GM19035 (cell line): ENCODE measurements at regions not wholly inside any gene's neighbourhood (a gene's known extent, or its start where the extent isn't known, plus 50 kb on each side); places are given as distances from the start of the nearest gene placed in this dataset.

ENCODE experiments used
- ATAC-seq: cut with Tn5 transposase; IDR thresholded peaks from one replicate; pipeline ENCODE4 v1.9.1; 2021; ENCODE audit not compliant: unreplicated experiment

DNA sequence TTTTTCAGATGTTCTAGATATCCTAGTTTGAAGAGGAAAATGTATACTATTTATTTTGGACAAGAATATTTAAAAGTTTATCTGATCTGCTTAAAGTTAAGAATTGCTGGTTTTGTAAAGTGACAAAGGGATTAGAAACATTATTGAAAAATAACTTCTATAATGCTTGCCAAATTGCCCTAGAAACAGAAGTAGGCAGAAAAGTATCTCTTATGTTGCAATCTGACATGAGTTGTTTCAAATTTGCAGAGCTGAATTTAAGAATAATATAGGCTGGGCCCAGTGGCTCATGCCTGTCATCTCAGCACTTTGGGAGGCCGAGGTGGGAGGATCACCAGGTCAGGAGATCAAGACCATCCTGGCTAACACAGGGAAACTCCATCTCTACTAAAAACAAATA lies 777.1 kb downstream of the LIG4 start:
- no peak for ATAC-seq

GRCh38 chr13:107434347-107434746 lies 781.0 kb downstream of the LIG4 start:
- no peak for ATAC-seq

DNA sequence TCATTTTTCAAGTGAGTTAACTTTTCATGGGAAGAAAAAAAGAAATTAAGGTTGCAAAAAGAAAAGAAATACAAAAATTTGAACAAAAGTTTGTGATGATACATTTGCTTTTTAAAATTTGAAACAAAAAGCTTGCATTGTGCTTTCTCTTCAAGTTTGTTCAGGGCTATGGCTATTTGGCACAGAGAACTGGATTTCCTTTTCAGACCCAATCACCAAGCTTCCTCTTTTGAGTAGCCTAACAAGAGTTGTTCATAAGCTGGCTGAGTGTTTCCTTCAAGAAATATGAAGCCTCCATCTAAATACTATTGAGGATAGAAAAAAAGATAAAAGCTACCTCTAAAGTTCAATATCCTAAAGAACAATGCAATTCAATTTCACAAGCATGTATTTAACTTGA lies 787.8 kb downstream of the LIG4 start:
- no peak for ATAC-seq

GRCh38 chr13:107422421-107422820 lies 792.9 kb downstream of the LIG4 start:
- ATAC-seq = no peak

GRCh38 chr13:107421951-107422350 lies 793.4 kb downstream of the LIG4 start:
- ATAC-seq = no peak

- no peak for ATAC-seq
These were observed 794.3 kb downstream of the LIG4 start for GRCh38 chr13:107421028-107421427.

- no peak for ATAC-seq
These were observed 802.3 kb downstream of the LIG4 start for GRCh38 chr13:107413005-107413404.

DNA sequence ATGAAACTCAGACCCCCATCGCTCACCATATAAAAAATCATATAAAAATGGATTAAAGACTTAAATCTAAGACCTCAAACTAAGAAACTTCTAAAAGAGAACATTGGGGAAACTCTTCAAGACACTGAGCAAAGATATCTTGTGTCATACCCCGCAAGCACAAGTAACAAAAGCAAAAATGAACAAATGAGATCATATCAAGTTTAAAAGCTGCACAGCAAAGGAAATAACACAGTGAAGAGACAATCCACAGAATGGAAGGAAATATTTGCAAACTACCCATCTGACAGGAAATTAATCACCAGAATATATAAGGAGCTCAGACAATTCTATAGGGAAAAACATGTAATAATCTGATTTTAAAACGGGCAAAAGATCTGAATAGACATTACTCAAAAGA lies 808.3 kb downstream of the LIG4 start:
- no peak for ATAC-seq

DNA sequence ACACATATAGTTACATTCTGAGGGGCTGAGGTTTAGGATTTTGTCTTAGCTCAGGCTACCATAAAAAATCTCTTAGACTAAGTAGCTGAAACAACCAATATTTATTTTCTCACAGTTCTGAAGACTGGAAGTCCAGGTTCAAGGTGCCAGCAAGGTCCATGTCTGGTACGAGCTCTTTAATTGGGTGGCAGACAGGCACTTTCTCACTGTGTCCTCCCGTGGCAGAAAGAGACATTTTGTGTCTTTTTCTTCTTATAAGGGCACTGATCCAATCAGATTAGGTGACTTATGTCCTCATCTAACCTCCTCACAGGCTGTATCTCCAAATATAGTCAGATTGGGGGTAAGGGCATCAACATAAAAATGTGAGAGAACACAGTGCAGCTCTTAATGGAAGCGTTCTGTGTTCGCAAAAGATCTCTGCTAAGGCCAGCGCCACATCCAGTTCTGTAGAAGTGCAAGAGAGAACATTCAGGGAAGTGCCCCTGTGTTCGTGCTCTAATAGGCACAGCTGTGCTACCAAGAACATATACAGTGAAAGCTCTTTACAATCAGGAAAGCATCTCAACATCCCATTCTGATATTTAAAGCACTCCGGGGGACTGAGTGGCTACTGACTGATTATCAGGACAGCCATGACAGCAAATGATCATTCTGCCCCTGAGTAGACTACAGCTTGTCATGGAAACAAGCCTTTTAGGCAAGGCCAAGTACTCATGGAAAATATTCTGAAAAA lies 819.2 kb downstream of the LIG4 start:
- ATAC-seq = no peak

DNA sequence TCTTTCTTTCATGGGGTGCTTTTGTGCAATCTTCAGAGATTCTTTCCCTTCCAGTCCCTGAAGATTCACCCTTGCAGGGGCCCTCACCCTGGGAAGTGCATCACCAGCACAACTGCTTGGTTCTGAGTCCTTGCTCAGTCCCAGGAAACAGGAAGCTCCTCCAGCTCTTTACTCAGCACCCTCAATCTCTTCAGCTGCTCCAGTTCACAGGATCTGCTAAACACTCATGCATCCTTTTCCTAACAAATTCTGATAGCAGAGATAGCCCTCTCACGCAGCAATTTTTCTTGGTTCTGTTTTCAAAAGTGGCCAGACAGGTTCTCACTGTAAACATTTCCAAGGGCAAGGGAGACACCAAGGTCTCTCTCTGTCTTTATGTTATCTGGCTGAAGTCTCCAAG lies 823.1 kb downstream of the LIG4 start:
- no peak for ATAC-seq

GRCh38 chr13:107387525-107387924 lies 819.6 kb upstream of the ARGLU1 start:
- ATAC-seq = no peak

DNA sequence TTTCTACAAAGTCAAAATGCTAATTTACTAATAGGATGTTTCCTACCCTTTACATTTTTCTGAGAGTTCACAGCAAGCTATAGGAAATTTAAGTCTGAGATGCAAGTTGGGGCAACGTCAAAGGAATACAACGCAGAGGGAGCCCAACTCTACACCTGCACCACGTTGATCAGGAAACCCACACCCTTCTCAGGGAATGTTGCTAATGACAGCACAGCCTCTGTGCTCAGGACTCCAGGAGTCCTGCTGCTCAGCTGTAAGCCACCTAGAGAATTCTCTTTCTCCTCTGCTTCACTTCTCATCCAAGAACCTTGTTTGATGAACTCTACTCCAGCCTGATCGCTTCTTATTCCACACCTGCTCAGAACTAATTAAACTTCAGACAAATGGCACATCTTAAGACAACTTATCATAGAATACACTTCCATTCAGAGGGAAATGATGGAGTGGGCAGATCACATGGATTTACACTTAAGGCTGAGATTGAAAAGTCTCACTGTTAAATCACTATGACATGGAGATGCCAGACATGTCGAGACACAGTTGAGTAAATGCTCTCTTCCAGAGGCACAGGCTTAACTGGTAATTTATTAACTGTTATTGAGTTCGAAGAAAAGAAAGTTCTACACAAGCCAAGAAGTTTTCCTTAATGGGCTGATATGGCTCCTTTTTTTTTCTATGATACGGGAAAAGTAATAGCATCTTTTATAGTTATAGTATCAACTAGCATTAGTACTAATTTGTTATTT lies 811.6 kb upstream of the ARGLU1 start:
- ATAC-seq = no peak

- no peak for ATAC-seq
These were observed 808.6 kb upstream of the ARGLU1 start for GRCh38 chr13:107376341-107377125.

DNA sequence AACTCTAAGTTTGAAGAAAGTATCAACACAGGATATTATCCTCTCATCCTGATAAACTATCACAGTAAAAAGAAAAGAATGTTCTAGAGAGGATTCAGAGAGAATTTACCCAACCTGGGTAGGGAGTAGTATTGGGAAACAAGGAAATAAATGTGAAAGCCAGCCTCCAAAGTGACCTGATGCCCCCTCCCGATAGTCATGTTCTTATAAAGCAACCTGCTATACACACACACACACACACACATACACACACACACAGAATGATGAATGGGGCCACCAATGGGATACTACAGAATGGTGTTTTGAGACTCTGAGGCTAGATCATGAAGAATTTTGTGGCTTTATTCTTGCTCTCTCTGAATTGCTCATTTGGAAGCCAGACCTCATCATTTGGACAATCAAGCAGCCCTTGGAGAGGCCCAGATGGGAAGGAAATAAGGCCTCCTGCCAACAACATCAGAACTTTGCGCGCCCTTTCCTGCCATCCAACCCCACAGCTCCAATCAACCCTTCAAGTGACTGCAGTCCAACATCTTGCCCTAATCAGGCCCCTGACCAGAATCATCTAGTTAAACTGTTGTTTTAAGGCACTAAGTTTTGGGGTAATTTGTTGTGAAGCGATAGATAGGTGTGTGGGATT lies 807.9 kb upstream of the ARGLU1 start:
- ATAC-seq = no peak

DNA sequence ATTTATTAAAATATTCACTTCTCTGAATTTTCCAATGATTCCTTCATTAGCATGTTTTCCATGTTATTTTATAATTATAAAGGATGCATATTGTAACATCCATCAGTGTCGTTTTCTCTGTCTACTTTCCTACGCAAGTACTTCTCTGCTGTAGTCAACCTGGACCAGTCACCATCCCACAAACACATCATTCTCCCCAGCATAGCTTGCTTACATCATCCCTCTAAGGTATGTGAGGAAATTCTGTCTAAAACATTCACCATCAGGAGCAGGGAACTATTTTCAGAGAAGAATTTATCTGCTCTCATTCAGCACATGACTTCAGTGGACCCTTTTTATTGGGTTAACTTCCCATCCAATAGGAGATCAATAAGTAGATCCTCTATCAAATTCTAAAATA lies 806.1 kb upstream of the ARGLU1 start:
- no peak for ATAC-seq

GRCh38 chr13:107373551-107373950 lies 805.6 kb upstream of the ARGLU1 start:
- ATAC-seq = no peak

GRCh38 chr13:107370015-107370785 lies 802.3 kb upstream of the ARGLU1 start:
- no peak for ATAC-seq

DNA sequence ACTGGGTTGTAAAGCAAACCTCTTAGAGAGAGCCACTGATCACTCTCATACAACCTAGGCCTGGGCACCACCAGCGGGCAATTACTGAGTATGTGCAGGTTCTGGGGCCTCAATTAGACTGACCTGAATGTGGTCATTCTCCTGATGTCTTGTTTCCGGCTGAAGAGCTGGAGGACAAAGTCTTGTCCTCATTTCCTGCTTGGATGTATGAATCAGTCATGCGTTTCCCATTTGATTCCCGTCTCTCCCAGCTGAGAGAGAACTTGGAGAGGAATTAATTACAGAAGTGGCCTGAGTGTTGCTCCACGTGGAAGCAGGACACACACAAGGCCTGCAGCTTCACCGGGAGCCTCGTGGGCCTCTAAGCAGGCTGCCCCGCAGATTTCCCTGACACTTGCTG lies 799.3 kb upstream of the ARGLU1 start:
- no peak for ATAC-seq

GRCh38 chr13:107365466-107366215 lies 797.7 kb upstream of the ARGLU1 start:
- ATAC-seq = no peak

DNA sequence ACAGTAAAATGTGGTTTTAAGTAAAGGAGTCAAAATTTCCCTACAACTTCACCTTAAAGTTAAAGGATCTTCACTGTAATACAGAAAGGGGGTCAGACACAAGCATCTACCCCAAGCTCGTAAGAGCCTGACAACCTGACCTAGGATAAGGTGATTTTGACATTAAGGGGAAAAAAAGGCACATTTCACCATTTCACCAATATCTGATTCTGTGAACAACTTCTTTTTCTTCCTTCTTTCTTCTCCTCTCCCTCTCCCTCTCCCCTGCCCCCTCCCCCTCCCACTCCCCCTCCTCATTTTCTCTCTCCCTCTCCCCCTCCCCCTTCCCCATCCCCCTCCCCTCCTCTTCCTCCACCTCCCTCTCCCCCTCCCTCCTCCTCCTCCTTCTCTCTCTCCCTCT lies 796.7 kb upstream of the ARGLU1 start:
- ATAC-seq = no peak
